ENCODE measurements at regions not wholly inside any gene's neighbourhood (a gene's known extent, or its start where the extent isn't known, plus 50 kb on each side); places are given as distances from the start of the nearest gene placed in this dataset.

DNA sequence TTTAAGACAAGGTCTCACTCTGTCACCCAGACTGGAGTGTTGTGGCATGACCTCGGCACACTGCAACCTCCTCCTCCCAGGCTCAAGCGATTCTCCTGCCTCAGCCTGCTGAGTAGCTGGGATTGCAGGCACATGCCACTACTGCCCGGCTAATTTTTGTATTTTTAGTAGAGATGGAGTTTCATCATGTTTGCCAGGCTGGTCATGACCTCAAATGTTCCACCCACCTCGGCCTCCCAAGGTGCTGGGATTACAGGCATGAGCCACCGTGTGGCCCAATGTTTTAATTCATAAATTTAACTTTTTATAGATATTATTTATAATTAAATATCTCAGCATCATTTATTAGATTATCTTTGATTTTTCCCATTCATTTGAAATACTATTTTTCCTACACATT, 658.0 kb upstream of the NRG3 start:
- TF ChIP-seq CTCF (IDR thresholded peaks at IDR 0.05) (no peak), POLR2A (IDR thresholded peaks at IDR 0.05) (no peak), POLR2AphosphoS5 (IDR thresholded peaks at IDR 0.05) (no peak), EP300 (IDR thresholded peaks at IDR 0.05) (no peak)
